Liver (tissue), 8 donors: ENCODE measurements at regions not wholly inside any gene's neighbourhood (a gene's known extent, or its start where the extent isn't known, plus 50 kb on each side); places are given as distances from the start of the nearest gene placed in this dataset.

Experiments
- DNase-seq: peaks from one replicate; pipeline ENCODE4 v3.0.0-alpha.2; 2017; ENCODE audit warnings: low spot score
- H3K27ac ChIP-seq, 2 donors: one replicate each; pipeline ENCODE4 v1.7.0; 2013; ENCODE audit warnings: inconsistent platforms in 2 of 2, low read length in 2 of 2, control low read depth in 1 of 2, low read depth in 1 of 2, mild to moderate bottlenecking in 1 of 2
- H3K27me3 ChIP-seq, 4 donors: one replicate each; pipeline versions ENCODE4 v1.6.1 to v1.7.0; 2013; ENCODE audit warnings: low read length in 3 of 4, inconsistent platforms in 1 of 4, mild to moderate bottlenecking in 1 of 4, moderate library complexity in 1 of 4; ENCODE audit not compliant: control insufficient read depth in 4 of 4, insufficient read depth in 4 of 4
- H3K36me3 ChIP-seq, 4 donors: one replicate each; pipeline versions ENCODE4 v1.6.1 to v1.7.0; 2013; ENCODE audit warnings: low read length in 3 of 4, mild to moderate bottlenecking in 3 of 4, low read depth in 1 of 4, moderate library complexity in 1 of 4; ENCODE audit not compliant: control insufficient read depth in 4 of 4, insufficient read depth in 3 of 4
- H3K4me1 ChIP-seq, 4 donors: one replicate each; pipeline versions ENCODE4 v1.6.1 to v1.7.0; 2013; ENCODE audit warnings: low read length in 3 of 4, mild to moderate bottlenecking in 3 of 4, moderate library complexity in 1 of 4; ENCODE audit not compliant: control insufficient read depth in 4 of 4, insufficient read depth in 4 of 4
- H3K4me3 ChIP-seq, 3 donors: one replicate each; pipeline versions ENCODE4 v1.6.1 to v1.7.0; 2013; ENCODE audit warnings: low read length in 3 of 3, control low read depth in 1 of 3, low read depth in 1 of 3, mild to moderate bottlenecking in 1 of 3
- H3K9ac ChIP-seq, 2 donors: one replicate each; pipeline ENCODE4 v1.7.0; 2013; ENCODE audit warnings: low read length in 2 of 2, mild to moderate bottlenecking in 2 of 2, moderate library complexity in 2 of 2, control low read depth in 1 of 2, low read depth in 1 of 2
- H3K9me3 ChIP-seq, 4 donors: one replicate each; pipeline versions ENCODE4 v1.6.1 to v1.7.0; 2013; ENCODE audit warnings: low read length in 3 of 4; ENCODE audit not compliant: control insufficient read depth in 4 of 4
- EGR1 ChIP-seq, 2 donors: IDR thresholded peaks; 2 replicates each; pipeline ENCODE4 v1.6.1; 2016 to 2018; ENCODE audit warnings: antibody characterized with exemption in 2 of 2, low read depth in 2 of 2
- FOXA1 ChIP-seq: IDR thresholded peaks from 2 replicates; pipeline ENCODE4 v1.6.1; 2016; ENCODE audit warnings: antibody characterized with exemption
- FOXA2 ChIP-seq: IDR thresholded peaks from 2 replicates; pipeline ENCODE4 v1.6.1; 2016; ENCODE audit warnings: antibody characterized with exemption
- GABPA ChIP-seq, 2 donors: IDR thresholded peaks in 1 of 2; conservative IDR thresholded peaks in 1 of 2; 2 replicates each; pipeline ENCODE4 v1.6.1; 2016; ENCODE audit warnings: antibody characterized with exemption in 2 of 2, mild to moderate bottlenecking in 1 of 2, moderate library complexity in 1 of 2
- HNF4A ChIP-seq, 2 donors: conservative IDR thresholded peaks; 2 replicates each; pipeline ENCODE4 v1.6.1; 2016; ENCODE audit warnings: antibody characterized with exemption in 2 of 2, mild to moderate bottlenecking in 2 of 2
- HNF4G ChIP-seq: IDR thresholded peaks from 2 replicates; pipeline ENCODE4 v1.6.1; 2016; ENCODE audit warnings: antibody characterized with exemption
- JUND ChIP-seq, 2 donors: IDR thresholded peaks; 2 replicates each; pipeline ENCODE4 v1.6.1; 2016; ENCODE audit warnings: antibody characterized with exemption in 2 of 2
- NR2F2 ChIP-seq: IDR thresholded peaks from 2 replicates; pipeline ENCODE4 v1.6.1; 2016; ENCODE audit warnings: antibody characterized with exemption
- RAD21 ChIP-seq, 2 donors: IDR thresholded peaks; 2 replicates each; pipeline ENCODE4 v1.6.1; 2016; ENCODE audit warnings: antibody characterized with exemption in 2 of 2, mild to moderate bottlenecking in 2 of 2
- RXRA ChIP-seq, 2 donors: IDR thresholded peaks; 2 replicates each; pipeline ENCODE4 v1.6.1; 2017 to 2018; ENCODE audit warnings: antibody characterized with exemption in 2 of 2, mild to moderate bottlenecking in 1 of 2
- SP1 ChIP-seq: IDR thresholded peaks from 2 replicates; pipeline ENCODE4 v1.6.1; 2018; ENCODE audit warnings: antibody characterized with exemption, mild to moderate bottlenecking
- TAF1 ChIP-seq: conservative IDR thresholded peaks from 2 replicates; pipeline ENCODE4 v1.6.1; 2016; ENCODE audit warnings: antibody characterized with exemption, mild to moderate bottlenecking
- YY1 ChIP-seq: IDR thresholded peaks from 2 replicates; pipeline ENCODE4 v1.6.1; 2016; ENCODE audit warnings: antibody characterized with exemption, mild to moderate bottlenecking
- WGBS: extraction: QIAGEN DNeasy Blood & Tissue Kit; methylation state at CpG from one replicate; pipeline ENCODE4 v1.1.7; 2013; 5-methylcytosine and 5-hydroxymethylcytosine counted together
- TF ChIP-seq, protein P1 (sequence below): IDR thresholded peaks from 2 replicates; pipeline ENCODE4 v1.6.1; 2016; ENCODE audit warnings: antibody characterized with exemption
- TF ChIP-seq, protein P2 (sequence below): IDR thresholded peaks from 2 replicates; pipeline ENCODE4 v1.6.1; 2016; ENCODE audit warnings: antibody characterized with exemption
- TF ChIP-seq, protein P3 (sequence below): IDR thresholded peaks from 2 replicates; pipeline ENCODE4 v1.6.1; 2016; ENCODE audit warnings: antibody characterized with exemption, mild to moderate bottlenecking
- TF ChIP-seq, protein P4 (sequence below): fragments of 150-350 bp; IDR thresholded peaks from 2 replicates; pipeline ENCODE4 v1.5.1; 2017; ENCODE audit warnings: improper control_type of control experiment, low read depth, low read length; ENCODE audit not compliant: missing input control
- donor health status: healthy.
- donor health status: healthy.
- donor health status: healthy.
- donor health status: healthy.
- donor health status: healthy.

DNA sequence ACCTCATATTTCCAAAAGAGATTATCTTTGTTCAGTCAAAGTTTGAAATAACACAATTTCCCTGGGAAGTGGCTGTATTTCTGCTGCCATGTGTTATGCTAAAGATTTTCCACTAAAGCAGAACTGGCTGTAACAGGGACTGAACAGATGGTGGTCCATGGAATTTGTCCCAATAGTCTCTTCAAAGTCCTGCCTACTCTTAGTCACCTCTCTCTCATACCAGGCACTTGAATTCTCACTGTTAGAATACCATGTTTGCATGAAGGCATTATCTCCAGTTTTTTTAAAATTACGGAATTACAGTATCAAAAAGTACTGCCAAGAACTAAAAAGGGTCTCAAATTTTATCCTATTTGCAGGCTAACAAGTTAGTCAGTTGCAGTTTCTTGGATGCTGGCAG lies 105.0 kb upstream of the HDDC2 start (continued):
- TF ChIP-seq, protein P1, sequence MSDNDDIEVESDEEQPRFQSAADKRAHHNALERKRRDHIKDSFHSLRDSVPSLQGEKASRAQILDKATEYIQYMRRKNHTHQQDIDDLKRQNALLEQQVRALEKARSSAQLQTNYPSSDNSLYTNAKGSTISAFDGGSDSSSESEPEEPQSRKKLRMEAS, result no peak
- TF ChIP-seq JUND (IDR thresholded peaks at IDR 0.05) (no peak), NR2F2 (no peak), FOXA1 (no peak), GABPA (IDR thresholded peaks at IDR 0.05 in 1 of 2, conservative IDR thresholded peaks at IDR 0.05 in 1 of 2) (no peak)
- TF ChIP-seq, protein P2, sequence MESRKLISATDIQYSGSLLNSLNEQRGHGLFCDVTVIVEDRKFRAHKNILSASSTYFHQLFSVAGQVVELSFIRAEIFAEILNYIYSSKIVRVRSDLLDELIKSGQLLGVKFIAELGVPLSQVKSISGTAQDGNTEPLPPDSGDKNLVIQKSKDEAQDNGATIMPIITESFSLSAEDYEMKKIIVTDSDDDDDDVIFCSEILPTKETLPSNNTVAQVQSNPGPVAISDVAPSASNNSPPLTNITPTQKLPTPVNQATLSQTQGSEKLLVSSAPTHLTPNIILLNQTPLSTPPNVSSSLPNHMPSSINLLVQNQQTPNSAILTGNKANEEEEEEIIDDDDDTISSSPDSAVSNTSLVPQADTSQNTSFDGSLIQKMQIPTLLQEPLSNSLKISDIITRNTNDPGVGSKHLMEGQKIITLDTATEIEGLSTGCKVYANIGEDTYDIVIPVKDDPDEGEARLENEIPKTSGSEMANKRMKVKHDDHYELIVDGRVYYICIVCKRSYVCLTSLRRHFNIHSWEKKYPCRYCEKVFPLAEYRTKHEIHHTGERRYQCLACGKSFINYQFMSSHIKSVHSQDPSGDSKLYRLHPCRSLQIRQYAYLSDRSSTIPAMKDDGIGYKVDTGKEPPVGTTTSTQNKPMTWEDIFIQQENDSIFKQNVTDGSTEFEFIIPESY, result no peak

DNA sequence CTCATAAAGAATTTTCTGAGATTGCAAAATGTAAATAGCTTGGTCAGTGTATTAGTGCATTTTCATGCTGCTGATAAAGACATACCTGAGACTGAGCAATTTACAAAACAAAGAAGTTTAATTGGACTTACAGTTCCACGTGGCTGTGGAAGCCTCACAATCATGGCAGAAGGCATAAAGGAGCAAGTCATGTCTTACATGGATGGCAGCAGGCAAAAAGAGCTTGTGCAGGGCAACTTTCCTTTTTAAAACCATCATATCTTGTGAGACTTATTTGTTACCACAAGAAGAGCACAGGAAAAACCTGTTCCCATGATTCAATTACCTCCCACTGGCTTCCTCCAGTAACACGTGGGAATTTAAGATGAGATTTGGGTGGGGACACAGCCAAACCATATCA lies 112.7 kb upstream of the HDDC2 start:
- TF ChIP-seq TAF1 (no peak), JUND (IDR thresholded peaks at IDR 0.05) (no peak), HNF4G (no peak), SP1 (no peak), YY1 (no peak), EGR1 (IDR thresholded peaks at IDR 0.05; ENCODE audit: low read depth in 2 of 2) (no peak), RAD21 (IDR thresholded peaks at IDR 0.05) (no peak), HNF4A (conservative IDR thresholded peaks at IDR 0.05) (no peak), RXRA (IDR thresholded peaks at IDR 0.05) (no peak), FOXA2 (no peak), NR2F2 (no peak), GABPA (IDR thresholded peaks at IDR 0.05 in 1 of 2, conservative IDR thresholded peaks at IDR 0.05 in 1 of 2) (no peak), FOXA1 (no peak)
- TF ChIP-seq, protein P3, sequence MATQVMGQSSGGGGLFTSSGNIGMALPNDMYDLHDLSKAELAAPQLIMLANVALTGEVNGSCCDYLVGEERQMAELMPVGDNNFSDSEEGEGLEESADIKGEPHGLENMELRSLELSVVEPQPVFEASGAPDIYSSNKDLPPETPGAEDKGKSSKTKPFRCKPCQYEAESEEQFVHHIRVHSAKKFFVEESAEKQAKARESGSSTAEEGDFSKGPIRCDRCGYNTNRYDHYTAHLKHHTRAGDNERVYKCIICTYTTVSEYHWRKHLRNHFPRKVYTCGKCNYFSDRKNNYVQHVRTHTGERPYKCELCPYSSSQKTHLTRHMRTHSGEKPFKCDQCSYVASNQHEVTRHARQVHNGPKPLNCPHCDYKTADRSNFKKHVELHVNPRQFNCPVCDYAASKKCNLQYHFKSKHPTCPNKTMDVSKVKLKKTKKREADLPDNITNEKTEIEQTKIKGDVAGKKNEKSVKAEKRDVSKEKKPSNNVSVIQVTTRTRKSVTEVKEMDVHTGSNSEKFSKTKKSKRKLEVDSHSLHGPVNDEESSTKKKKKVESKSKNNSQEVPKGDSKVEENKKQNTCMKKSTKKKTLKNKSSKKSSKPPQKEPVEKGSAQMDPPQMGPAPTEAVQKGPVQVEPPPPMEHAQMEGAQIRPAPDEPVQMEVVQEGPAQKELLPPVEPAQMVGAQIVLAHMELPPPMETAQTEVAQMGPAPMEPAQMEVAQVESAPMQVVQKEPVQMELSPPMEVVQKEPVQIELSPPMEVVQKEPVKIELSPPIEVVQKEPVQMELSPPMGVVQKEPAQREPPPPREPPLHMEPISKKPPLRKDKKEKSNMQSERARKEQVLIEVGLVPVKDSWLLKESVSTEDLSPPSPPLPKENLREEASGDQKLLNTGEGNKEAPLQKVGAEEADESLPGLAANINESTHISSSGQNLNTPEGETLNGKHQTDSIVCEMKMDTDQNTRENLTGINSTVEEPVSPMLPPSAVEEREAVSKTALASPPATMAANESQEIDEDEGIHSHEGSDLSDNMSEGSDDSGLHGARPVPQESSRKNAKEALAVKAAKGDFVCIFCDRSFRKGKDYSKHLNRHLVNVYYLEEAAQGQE, result no peak
- TF ChIP-seq, protein P1, result no peak
- TF ChIP-seq, protein P2, result no peak
- TF ChIP-seq, protein P4, sequence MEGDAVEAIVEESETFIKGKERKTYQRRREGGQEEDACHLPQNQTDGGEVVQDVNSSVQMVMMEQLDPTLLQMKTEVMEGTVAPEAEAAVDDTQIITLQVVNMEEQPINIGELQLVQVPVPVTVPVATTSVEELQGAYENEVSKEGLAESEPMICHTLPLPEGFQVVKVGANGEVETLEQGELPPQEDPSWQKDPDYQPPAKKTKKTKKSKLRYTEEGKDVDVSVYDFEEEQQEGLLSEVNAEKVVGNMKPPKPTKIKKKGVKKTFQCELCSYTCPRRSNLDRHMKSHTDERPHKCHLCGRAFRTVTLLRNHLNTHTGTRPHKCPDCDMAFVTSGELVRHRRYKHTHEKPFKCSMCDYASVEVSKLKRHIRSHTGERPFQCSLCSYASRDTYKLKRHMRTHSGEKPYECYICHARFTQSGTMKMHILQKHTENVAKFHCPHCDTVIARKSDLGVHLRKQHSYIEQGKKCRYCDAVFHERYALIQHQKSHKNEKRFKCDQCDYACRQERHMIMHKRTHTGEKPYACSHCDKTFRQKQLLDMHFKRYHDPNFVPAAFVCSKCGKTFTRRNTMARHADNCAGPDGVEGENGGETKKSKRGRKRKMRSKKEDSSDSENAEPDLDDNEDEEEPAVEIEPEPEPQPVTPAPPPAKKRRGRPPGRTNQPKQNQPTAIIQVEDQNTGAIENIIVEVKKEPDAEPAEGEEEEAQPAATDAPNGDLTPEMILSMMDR, result no peak
- H3K4me3 ChIP-seq, result no peak overlapping the region
- no peak for DNase-seq
- H3K4me1 ChIP-seq, result no peaks in the 10 kb centered on the region
- 70% methylated on average over 2 of the region's 2 CpGs for WGBS
- H3K36me3 ChIP-seq, result no peaks in the 10 kb centered on the region
- no peak overlapping the region for H3K27ac ChIP-seq
- no peak overlapping the region for H3K9ac ChIP-seq
- H3K9me3 ChIP-seq, result no peaks in the 10 kb centered on the region
- H3K27me3 ChIP-seq, result no peaks in the 10 kb centered on the region
